ENCODE measurements at regions not wholly inside any gene's neighbourhood (a gene's known extent, or its start where the extent isn't known, plus 50 kb on each side); places are given as distances from the start of the nearest gene placed in this dataset.
A peak's percentile ranks its signal among the peaks of the same experiment; 100 is the strongest.
"Not testable (repeated sequence)": the region's sequence is repeated elsewhere in the genome, so short reads cannot be mapped to it uniquely, and the experiment has no call there.

DNA sequence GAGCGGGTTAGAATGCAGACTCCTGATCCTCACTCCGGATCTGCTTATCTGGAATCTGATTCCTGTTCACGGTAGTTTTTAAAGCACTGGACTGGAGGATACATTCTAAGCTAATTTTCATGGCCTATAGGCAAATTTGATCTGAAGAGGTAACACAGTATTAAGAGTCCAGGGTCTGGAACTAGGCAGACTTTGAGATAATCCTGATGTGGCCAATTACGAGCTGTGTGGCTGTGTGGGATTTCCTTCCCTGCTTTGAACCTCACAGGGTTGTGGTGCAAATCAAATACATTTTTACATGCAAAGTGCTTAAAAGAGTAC, 285.2 kb downstream of the MIAT start:
- Histone ChIP-seq H3K4me3 (ENCODE audit: low read length in 2 of 2) (no peak overlapping the region), H3K27ac (ENCODE audit: low read depth in 1 of 2, low read length in 1 of 2) (no peak overlapping the region), H3K27me3 (ENCODE audit: control insufficient read depth in 2 of 2, insufficient read depth in 1 of 2, low read length in 1 of 2) (no peaks in the 10 kb centered on the region), H3K4me1 (ENCODE audit: control insufficient read depth in 2 of 2, insufficient read depth in 2 of 2, low read length in 2 of 2) (no peaks in the 10 kb centered on the region), H3K9me3 (ENCODE audit: control insufficient read depth in 2 of 2, insufficient read depth in 1 of 2, low read length in 1 of 2) (no peaks in the 10 kb centered on the region), H3K36me3 (ENCODE audit: control insufficient read depth in 2 of 2, insufficient read depth in 2 of 2, low read length in 1 of 2) (no peaks in the 10 kb centered on the region)
- DNase-seq (ENCODE audit: low read depth in 6 of 9, low spot score in 9 of 9) = no peak
- WGBS = 87% methylated on average over 4 of the region's 4 CpGs

DNA sequence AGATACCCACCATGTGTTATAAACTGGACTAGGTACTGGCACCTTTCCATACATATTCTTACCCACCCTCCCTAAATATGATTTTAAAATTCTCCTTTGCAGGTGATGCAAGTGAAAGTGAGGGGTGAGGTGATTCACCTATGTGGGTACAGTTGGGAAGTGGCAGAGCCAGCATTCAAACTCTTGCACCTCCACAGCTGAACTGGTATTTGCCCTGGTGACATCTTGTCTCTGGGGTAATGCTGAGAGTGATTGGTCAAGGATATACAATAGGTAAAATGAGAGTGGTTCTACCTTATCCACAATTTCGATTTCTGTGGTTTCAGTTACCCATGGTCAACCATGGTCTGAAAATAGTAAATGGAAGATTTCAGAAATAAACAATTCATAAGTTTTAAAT, 288.2 kb downstream of the MIAT start:
- WGBS = 84% methylated on average over 1 of the region's 1 CpG
- H3K27ac ChIP-seq (ENCODE audit: low read depth in 1 of 2, low read length in 1 of 2) = no peak overlapping the region
- no peak for DNase-seq (ENCODE audit: low read depth in 6 of 9, low spot score in 9 of 9)
- no peaks in the 10 kb centered on the region for H3K27me3 ChIP-seq (ENCODE audit: control insufficient read depth in 2 of 2, insufficient read depth in 1 of 2, low read length in 1 of 2)
- H3K4me3 ChIP-seq (ENCODE audit: low read length in 2 of 2) = no peak overlapping the region
- H3K9me3 ChIP-seq (ENCODE audit: control insufficient read depth in 2 of 2, insufficient read depth in 1 of 2, low read length in 1 of 2) = no peaks in the 10 kb centered on the region
- H3K36me3 ChIP-seq (ENCODE audit: control insufficient read depth in 2 of 2, insufficient read depth in 2 of 2, low read length in 1 of 2) = no peaks in the 10 kb centered on the region
- H3K4me1 ChIP-seq (ENCODE audit: control insufficient read depth in 2 of 2, insufficient read depth in 2 of 2, low read length in 2 of 2) = no peaks in the 10 kb centered on the region

DNA sequence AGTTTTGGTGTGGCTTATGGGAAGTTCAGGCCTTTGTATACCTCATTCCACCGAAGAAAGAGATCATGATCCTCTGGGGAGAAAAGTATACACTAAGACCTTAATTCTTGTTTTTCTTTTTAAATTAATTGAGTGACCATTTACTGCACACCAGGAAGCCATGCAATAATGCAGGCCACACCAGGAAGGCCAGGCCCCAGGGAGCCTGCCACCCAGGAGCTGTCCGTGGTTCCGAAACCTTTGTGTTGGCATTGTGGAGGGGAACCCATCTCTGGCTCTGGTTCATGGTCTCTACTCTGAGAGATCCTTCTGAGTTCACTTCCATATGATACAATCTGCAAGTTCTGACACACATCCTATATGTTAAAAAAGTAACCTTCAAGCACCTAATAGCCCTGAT, 291.8 kb downstream of the MIAT start:
- 46% methylated on average over 3 of the region's 3 CpGs for WGBS
- peak in 4 of 9 donors; percentile 2 to 35 (median 4) for DNase-seq (ENCODE audit: low read depth in 6 of 9, low spot score in 9 of 9)
- Histone ChIP-seq H3K27ac (ENCODE audit: low read depth in 1 of 2, low read length in 1 of 2) (no peak overlapping the region), H3K36me3 (ENCODE audit: control insufficient read depth in 2 of 2, insufficient read depth in 2 of 2, low read length in 1 of 2) (no peaks in the 10 kb centered on the region), H3K4me1 (ENCODE audit: control insufficient read depth in 2 of 2, insufficient read depth in 2 of 2, low read length in 2 of 2) (no peaks in the 10 kb centered on the region), H3K4me3 (ENCODE audit: low read length in 2 of 2) (no peak overlapping the region), H3K9me3 (ENCODE audit: control insufficient read depth in 2 of 2, insufficient read depth in 1 of 2, low read length in 1 of 2) (no peaks in the 10 kb centered on the region), H3K27me3 (ENCODE audit: control insufficient read depth in 2 of 2, insufficient read depth in 1 of 2, low read length in 1 of 2) (peaks cover 4 to 23% of the 10 kb centered on the region in 2 donors)

- not testable (repeated sequence) for DNase-seq (ENCODE audit: low read depth in 6 of 9, low spot score in 9 of 9); H3K9me3 ChIP-seq (ENCODE audit: control insufficient read depth in 2 of 2, insufficient read depth in 1 of 2, low read length in 1 of 2); H3K36me3 ChIP-seq (ENCODE audit: control insufficient read depth in 2 of 2, insufficient read depth in 2 of 2, low read length in 1 of 2); H3K4me1 ChIP-seq (ENCODE audit: control insufficient read depth in 2 of 2, insufficient read depth in 2 of 2, low read length in 2 of 2); H3K4me3 ChIP-seq (ENCODE audit: low read length in 2 of 2); H3K27ac ChIP-seq (ENCODE audit: low read depth in 1 of 2, low read length in 1 of 2)
- 96% methylated on average over 3 of the region's 3 CpGs for WGBS
- peaks cover 4 to 31% of the 10 kb centered on the region in 2 donors for H3K27me3 ChIP-seq (ENCODE audit: control insufficient read depth in 2 of 2, insufficient read depth in 1 of 2, low read length in 1 of 2)
Measured at GRCh38 chr22:26951139-26951538, 293.8 kb downstream of the MIAT start.

- H3K4me1 ChIP-seq (ENCODE audit: control insufficient read depth in 2 of 2, insufficient read depth in 2 of 2, low read length in 2 of 2) = no peaks in the 10 kb centered on the region
- WGBS = 32% methylated on average over 4 of the region's 4 CpGs
Measured at GRCh38 chr22:26952004-26952403, 294.6 kb downstream of the MIAT start.

DNA sequence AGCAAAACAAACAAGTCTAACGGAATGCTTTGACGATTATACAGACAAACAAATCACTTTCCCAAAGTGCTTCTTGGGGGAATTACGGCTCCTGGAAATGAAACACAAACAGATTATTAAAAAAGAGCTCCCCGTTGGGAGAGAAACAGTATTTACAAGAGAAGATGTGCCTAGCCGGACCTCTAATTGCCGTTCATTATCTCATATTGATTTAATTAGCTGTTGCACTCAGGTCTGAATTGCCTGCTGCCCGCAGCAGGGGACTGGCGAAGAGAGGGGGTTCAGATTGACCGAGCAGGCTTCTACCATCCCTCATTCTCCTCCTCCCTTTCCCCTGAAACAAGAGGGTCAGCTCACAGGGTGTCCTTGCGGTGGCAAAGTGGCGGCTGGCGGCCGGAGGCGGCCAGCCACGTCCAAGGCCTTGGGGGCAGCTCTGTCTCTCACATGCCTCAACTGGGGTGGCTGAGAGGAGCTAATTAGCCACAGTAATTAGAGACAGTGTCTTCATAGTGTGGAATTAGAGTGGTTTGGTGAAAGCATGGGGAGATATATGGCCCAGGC, 295.1 kb downstream of the MIAT start:
- no peak overlapping the region for H3K4me3 ChIP-seq (ENCODE audit: low read length in 2 of 2)
- H3K9me3 ChIP-seq (ENCODE audit: control insufficient read depth in 2 of 2, insufficient read depth in 1 of 2, low read length in 1 of 2) = no peaks in the 10 kb centered on the region
- peaks cover 4 to 34% of the 10 kb centered on the region in 2 donors for H3K27me3 ChIP-seq (ENCODE audit: control insufficient read depth in 2 of 2, insufficient read depth in 1 of 2, low read length in 1 of 2)
- no peaks in the 10 kb centered on the region for H3K4me1 ChIP-seq (ENCODE audit: control insufficient read depth in 2 of 2, insufficient read depth in 2 of 2, low read length in 2 of 2)
- no peaks in the 10 kb centered on the region for H3K36me3 ChIP-seq (ENCODE audit: control insufficient read depth in 2 of 2, insufficient read depth in 2 of 2, low read length in 1 of 2)
- DNase-seq (ENCODE audit: low read depth in 6 of 9, low spot score in 9 of 9) = no peak
- H3K27ac ChIP-seq (ENCODE audit: low read depth in 1 of 2, low read length in 1 of 2) = no peak overlapping the region
- WGBS = 18% methylated on average over 15 of the region's 15 CpGs

More at GRCh38 chr22:26952004-26952403, 294.6 kb downstream of the MIAT start:
- Histone ChIP-seq H3K36me3 (ENCODE audit: control insufficient read depth in 2 of 2, insufficient read depth in 2 of 2, low read length in 1 of 2) (no peaks in the 10 kb centered on the region), H3K27me3 (ENCODE audit: control insufficient read depth in 2 of 2, insufficient read depth in 1 of 2, low read length in 1 of 2) (peaks cover 4 to 34% of the 10 kb centered on the region in 2 donors), H3K4me3 (ENCODE audit: low read length in 2 of 2) (no peak overlapping the region), H3K27ac (ENCODE audit: low read depth in 1 of 2, low read length in 1 of 2) (no peak overlapping the region), H3K9me3 (ENCODE audit: control insufficient read depth in 2 of 2, insufficient read depth in 1 of 2, low read length in 1 of 2) (no peaks in the 10 kb centered on the region)
- DNase-seq (ENCODE audit: low read depth in 6 of 9, low spot score in 9 of 9) = no peak

DNA sequence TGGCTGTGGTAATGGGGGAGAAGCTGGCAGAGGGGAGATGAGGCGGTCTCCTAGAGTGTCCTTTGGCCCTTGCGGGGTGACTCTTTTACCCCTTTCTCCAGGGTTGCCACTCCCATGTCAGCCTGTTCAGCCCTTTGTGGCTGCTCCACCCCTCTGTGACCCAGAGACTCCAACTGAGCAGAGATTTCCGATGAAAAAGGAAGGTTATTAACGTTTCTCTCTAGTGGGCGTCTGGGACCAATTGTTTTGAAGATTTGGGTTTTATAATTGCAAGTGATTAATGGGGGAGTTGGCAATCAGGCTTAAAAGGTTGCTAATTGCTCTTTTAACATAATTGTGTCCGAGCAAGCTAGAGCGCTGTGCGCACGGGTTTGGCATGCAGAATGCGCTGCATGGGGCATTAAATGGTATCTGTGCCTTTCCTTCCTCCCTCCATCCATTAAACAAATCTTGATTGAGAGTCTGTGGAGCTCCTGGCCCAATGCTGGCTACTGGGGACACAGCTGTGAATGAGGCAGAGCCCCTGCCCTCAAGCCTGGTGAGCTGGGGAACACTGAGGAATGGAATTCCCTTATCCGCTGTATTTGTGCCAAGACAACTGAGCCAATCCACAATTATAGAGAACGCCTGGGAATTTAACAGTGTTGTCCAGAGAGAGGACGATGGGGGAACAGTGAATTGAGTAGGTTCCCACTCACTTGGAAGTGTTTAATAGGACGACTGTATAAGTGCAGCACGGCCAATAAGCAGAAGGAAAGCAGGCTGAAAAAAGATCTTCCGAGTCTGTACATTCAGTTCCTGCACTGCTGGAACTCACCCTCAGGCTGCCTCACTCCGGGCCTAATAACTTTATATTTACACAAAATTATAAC, 295.9 kb downstream of the MIAT start:
- no peaks in the 10 kb centered on the region for H3K9me3 ChIP-seq (ENCODE audit: control insufficient read depth in 2 of 2, insufficient read depth in 1 of 2, low read length in 1 of 2)
- 24% methylated on average over 17 of the region's 17 CpGs for WGBS
- H3K36me3 ChIP-seq (ENCODE audit: control insufficient read depth in 2 of 2, insufficient read depth in 2 of 2, low read length in 1 of 2) = no peaks in the 10 kb centered on the region

DNA sequence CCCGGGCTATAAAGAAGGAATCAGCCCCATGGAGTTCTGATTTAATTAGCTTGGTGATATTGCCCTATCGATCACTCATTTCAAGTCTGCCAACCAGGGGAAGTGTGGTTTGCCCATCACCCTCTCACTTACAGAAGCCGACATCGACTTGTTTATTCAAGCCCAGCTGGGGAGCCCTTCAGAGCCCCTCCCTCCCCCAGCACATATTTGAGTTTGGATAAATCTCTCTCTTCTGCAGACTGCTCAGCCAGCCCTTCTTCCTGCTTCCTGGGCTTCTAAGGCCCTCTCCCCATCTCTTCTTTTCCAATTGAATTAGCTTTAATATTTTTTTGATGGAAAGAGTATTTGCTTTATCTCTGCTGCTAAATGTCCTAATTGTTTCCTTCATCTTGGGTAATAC, 299.0 kb downstream of the MIAT start:
- no peak for DNase-seq (ENCODE audit: low read depth in 6 of 9, low spot score in 9 of 9)
- H3K9me3 ChIP-seq (ENCODE audit: control insufficient read depth in 2 of 2, insufficient read depth in 1 of 2, low read length in 1 of 2) = no peaks in the 10 kb centered on the region
- peaks cover 4 to 34% of the 10 kb centered on the region in 2 donors for H3K27me3 ChIP-seq (ENCODE audit: control insufficient read depth in 2 of 2, insufficient read depth in 1 of 2, low read length in 1 of 2)
- 25% methylated on average over 4 of the region's 4 CpGs for WGBS
- H3K27ac ChIP-seq (ENCODE audit: low read depth in 1 of 2, low read length in 1 of 2) = no peak overlapping the region
- H3K36me3 ChIP-seq (ENCODE audit: control insufficient read depth in 2 of 2, insufficient read depth in 2 of 2, low read length in 1 of 2) = no peaks in the 10 kb centered on the region
- no peak overlapping the region for H3K4me3 ChIP-seq (ENCODE audit: low read length in 2 of 2)
- H3K4me1 ChIP-seq (ENCODE audit: control insufficient read depth in 2 of 2, insufficient read depth in 2 of 2, low read length in 2 of 2) = no peaks in the 10 kb centered on the region

More for the DNA sequence above, 295.9 kb downstream of the MIAT start:
- Histone ChIP-seq H3K4me1 (ENCODE audit: control insufficient read depth in 2 of 2, insufficient read depth in 2 of 2, low read length in 2 of 2) (no peaks in the 10 kb centered on the region), H3K27me3 (ENCODE audit: control insufficient read depth in 2 of 2, insufficient read depth in 1 of 2, low read length in 1 of 2) (peaks cover 4 to 34% of the 10 kb centered on the region in 2 donors), H3K4me3 (ENCODE audit: low read length in 2 of 2) (no peak overlapping the region), H3K27ac (ENCODE audit: low read depth in 1 of 2, low read length in 1 of 2) (no peak overlapping the region)
- DNase-seq (ENCODE audit: low read depth in 6 of 9, low spot score in 9 of 9) = no peak

DNA sequence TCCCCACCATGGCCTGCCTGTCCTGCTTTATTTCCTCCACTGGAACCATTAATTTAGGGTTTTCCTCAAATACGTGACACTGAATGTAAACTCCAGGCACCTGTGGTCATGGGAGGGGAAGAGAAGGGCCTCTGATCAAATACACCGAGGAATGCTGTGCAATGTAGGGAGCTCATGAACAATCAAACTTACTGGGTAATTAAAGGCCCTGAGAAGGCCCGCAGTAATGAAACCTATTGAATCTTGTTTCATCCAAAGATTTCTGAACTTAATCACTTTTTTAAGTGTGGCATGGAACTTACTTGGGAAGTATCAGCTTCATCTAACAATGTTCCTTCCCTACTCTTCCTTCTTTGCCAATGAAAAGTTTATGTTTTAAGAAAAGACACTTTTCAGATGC, 299.8 kb downstream of the MIAT start:
- no peak for DNase-seq (ENCODE audit: low read depth in 6 of 9, low spot score in 9 of 9)
- 83% methylated on average over 3 of the region's 3 CpGs for WGBS
- H3K27me3 ChIP-seq (ENCODE audit: control insufficient read depth in 2 of 2, insufficient read depth in 1 of 2, low read length in 1 of 2) = peaks cover 4 to 29% of the 10 kb centered on the region in 2 donors

More for the DNA sequence above, 299.8 kb downstream of the MIAT start:
- Histone ChIP-seq H3K36me3 (ENCODE audit: control insufficient read depth in 2 of 2, insufficient read depth in 2 of 2, low read length in 1 of 2) (no peaks in the 10 kb centered on the region), H3K9me3 (ENCODE audit: control insufficient read depth in 2 of 2, insufficient read depth in 1 of 2, low read length in 1 of 2) (no peaks in the 10 kb centered on the region), H3K27ac (ENCODE audit: low read depth in 1 of 2, low read length in 1 of 2) (no peak overlapping the region), H3K4me1 (ENCODE audit: control insufficient read depth in 2 of 2, insufficient read depth in 2 of 2, low read length in 2 of 2) (no peaks in the 10 kb centered on the region), H3K4me3 (ENCODE audit: low read length in 2 of 2) (no peak overlapping the region)
